22Rv1 (cell line): ENCODE measurements at regions not wholly inside any gene's neighbourhood (a gene's known extent, or its start where the extent isn't known, plus 50 kb on each side); places are given as distances from the start of the nearest gene placed in this dataset.

ENCODE experiments used
- CTCF ChIP-seq: fragments of 450-650 bp; IDR thresholded peaks from 2 replicates; pipeline ENCODE4 v1.5.1; 2017; ENCODE audit warnings: mild to moderate bottlenecking
- ZFX ChIP-seq: fragments of 450-650 bp; IDR thresholded peaks from 2 replicates; pipeline ENCODE4 v1.6.1; 2017; ENCODE audit warnings: antibody characterized with exemption, borderline replicate concordance

- TF ChIP-seq CTCF (no peak), ZFX (no peak)
These were observed 220.0 kb downstream of the KIF20B start for GRCh38 chr10:89921403-89921802.
